ENCODE measurements at regions not wholly inside any gene's neighbourhood (a gene's known extent, or its start where the extent isn't known, plus 50 kb on each side); places are given as distances from the start of the nearest gene placed in this dataset.

- Histone ChIP-seq H3K27me3 (ENCODE audit: insufficient read depth) (no peaks in the 10 kb centered on the region), H3K36me3 (ENCODE audit: insufficient read depth) (no peaks in the 10 kb centered on the region), H3K9me2 (ENCODE audit: insufficient read depth) (no peaks in the 10 kb centered on the region), H4K20me1 (replicated peaks; ENCODE audit: insufficient read depth) (no peaks in the 10 kb centered on the region), H3F3A (replicated peaks; ENCODE audit: low read depth) (no peaks in the 10 kb centered on the region), H2AFZ (no peak overlapping the region), H3K4me1 (ENCODE audit: insufficient read depth) (0 out of 2 replicates have a peak, but pooled peaks cover 2% of the 10 kb centered on the region), H3K4me3 (no peak overlapping the region), H3K4me2 (no peak overlapping the region), H3K79me2 (replicated peaks; ENCODE audit: insufficient read depth) (no peaks in the 10 kb centered on the region), H3K27ac (ENCODE audit: low read depth) (no peak overlapping the region)
- Mint-ChIP-seq H3K4me3 (no peak overlapping the region), H3K27me3 (ENCODE audit: insufficient read depth, low read depth, poor library complexity) (no peaks in the 10 kb centered on the region), H3K4me1 (peaks cover 8% of the 10 kb centered on the region), H3K27ac (no peak overlapping the region), H3K36me3 (ENCODE audit: low read depth) (no peaks in the 10 kb centered on the region), H3K9me3 (no peaks in the 10 kb centered on the region)
- TF ChIP-seq CTCF (conservative IDR thresholded peaks at IDR 0.05; ENCODE audit: low read depth in 2 of 2) (no peak), EZH2 (IDR thresholded peaks at IDR 0.05; ENCODE audit: low read depth, unreplicated experiment) (no peak), ZNF114 (CRISPR knock-in tag; IDR thresholded peaks at IDR 0.05) (no peak), POLR2AphosphoS5 (IDR thresholded peaks at IDR 0.05; ENCODE audit: low read depth) (no peak), EZH2phosphoT487 (IDR thresholded peaks at IDR 0.05; ENCODE audit: unreplicated experiment) (no peak), JUNB (IDR thresholded peaks at IDR 0.05; ENCODE audit: unreplicated experiment) (no peak), CREB1 (CRISPR knock-in tag; IDR thresholded peaks at IDR 0.05; ENCODE audit: low read depth) (no peak), ZNF331 (CRISPR knock-in tag; IDR thresholded peaks at IDR 0.05; ENCODE audit: low read depth) (no peak), STAT1 (IDR thresholded peaks at IDR 0.05; ENCODE audit: unreplicated experiment) (no peak), NANOG (IDR thresholded peaks at IDR 0.05; ENCODE audit: borderline replicate concordance) (no peak)
- TF ChIP-seq, protein P1, sequence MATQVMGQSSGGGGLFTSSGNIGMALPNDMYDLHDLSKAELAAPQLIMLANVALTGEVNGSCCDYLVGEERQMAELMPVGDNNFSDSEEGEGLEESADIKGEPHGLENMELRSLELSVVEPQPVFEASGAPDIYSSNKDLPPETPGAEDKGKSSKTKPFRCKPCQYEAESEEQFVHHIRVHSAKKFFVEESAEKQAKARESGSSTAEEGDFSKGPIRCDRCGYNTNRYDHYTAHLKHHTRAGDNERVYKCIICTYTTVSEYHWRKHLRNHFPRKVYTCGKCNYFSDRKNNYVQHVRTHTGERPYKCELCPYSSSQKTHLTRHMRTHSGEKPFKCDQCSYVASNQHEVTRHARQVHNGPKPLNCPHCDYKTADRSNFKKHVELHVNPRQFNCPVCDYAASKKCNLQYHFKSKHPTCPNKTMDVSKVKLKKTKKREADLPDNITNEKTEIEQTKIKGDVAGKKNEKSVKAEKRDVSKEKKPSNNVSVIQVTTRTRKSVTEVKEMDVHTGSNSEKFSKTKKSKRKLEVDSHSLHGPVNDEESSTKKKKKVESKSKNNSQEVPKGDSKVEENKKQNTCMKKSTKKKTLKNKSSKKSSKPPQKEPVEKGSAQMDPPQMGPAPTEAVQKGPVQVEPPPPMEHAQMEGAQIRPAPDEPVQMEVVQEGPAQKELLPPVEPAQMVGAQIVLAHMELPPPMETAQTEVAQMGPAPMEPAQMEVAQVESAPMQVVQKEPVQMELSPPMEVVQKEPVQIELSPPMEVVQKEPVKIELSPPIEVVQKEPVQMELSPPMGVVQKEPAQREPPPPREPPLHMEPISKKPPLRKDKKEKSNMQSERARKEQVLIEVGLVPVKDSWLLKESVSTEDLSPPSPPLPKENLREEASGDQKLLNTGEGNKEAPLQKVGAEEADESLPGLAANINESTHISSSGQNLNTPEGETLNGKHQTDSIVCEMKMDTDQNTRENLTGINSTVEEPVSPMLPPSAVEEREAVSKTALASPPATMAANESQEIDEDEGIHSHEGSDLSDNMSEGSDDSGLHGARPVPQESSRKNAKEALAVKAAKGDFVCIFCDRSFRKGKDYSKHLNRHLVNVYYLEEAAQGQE (IDR thresholded peaks at IDR 0.05; ENCODE audit: unreplicated experiment), result no peak
- TF ChIP-seq, protein P2, sequence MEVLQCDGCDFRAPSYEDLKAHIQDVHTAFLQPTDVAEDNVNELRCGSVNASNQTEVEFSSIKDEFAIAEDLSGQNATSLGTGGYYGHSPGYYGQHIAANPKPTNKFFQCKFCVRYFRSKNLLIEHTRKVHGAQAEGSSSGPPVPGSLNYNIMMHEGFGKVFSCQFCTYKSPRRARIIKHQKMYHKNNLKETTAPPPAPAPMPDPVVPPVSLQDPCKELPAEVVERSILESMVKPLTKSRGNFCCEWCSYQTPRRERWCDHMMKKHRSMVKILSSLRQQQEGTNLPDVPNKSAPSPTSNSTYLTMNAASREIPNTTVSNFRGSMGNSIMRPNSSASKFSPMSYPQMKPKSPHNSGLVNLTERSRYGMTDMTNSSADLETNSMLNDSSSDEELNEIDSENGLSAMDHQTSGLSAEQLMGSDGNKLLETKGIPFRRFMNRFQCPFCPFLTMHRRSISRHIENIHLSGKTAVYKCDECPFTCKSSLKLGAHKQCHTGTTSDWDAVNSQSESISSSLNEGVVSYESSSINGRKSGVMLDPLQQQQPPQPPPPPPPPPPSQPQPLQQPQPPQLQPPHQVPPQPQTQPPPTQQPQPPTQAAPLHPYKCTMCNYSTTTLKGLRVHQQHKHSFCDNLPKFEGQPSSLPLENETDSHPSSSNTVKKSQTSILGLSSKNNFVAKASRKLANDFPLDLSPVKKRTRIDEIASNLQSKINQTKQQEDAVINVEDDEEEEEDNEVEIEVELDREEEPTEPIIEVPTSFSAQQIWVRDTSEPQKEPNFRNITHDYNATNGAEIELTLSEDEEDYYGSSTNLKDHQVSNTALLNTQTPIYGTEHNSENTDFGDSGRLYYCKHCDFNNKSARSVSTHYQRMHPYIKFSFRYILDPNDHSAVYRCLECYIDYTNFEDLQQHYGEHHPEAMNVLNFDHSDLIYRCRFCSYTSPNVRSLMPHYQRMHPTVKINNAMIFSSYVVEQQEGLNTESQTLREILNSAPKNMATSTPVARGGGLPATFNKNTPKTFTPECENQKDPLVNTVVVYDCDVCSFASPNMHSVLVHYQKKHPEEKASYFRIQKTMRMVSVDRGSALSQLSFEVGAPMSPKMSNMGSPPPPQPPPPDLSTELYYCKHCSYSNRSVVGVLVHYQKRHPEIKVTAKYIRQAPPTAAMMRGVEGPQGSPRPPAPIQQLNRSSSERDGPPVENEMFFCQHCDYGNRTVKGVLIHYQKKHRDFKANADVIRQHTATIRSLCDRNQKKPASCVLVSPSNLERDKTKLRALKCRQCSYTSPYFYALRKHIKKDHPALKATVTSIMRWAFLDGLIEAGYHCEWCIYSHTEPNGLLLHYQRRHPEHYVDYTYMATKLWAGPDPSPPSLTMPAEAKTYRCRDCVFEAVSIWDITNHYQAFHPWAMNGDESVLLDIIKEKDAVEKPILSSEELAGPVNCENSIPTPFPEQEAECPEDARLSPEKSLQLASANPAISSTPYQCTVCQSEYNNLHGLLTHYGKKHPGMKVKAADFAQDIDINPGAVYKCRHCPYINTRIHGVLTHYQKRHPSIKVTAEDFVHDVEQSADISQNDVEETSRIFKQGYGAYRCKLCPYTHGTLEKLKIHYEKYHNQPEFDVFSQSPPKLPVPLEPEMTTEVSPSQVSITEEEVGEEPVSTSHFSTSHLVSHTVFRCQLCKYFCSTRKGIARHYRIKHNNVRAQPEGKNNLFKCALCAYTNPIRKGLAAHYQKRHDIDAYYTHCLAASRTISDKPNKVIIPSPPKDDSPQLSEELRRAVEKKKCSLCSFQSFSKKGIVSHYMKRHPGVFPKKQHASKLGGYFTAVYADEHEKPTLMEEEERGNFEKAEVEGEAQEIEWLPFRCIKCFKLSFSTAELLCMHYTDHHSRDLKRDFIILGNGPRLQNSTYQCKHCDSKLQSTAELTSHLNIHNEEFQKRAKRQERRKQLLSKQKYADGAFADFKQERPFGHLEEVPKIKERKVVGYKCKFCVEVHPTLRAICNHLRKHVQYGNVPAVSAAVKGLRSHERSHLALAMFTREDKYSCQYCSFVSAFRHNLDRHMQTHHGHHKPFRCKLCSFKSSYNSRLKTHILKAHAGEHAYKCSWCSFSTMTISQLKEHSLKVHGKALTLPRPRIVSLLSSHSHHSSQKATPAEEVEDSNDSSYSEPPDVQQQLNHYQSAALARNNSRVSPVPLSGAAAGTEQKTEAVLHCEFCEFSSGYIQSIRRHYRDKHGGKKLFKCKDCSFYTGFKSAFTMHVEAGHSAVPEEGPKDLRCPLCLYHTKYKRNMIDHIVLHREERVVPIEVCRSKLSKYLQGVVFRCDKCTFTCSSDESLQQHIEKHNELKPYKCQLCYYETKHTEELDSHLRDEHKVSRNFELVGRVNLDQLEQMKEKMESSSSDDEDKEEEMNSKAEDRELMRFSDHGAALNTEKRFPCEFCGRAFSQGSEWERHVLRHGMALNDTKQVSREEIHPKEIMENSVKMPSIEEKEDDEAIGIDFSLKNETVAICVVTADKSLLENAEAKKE (CRISPR knock-in tag; IDR thresholded peaks at IDR 0.05), result no peak
- TF ChIP-seq, protein P3, sequence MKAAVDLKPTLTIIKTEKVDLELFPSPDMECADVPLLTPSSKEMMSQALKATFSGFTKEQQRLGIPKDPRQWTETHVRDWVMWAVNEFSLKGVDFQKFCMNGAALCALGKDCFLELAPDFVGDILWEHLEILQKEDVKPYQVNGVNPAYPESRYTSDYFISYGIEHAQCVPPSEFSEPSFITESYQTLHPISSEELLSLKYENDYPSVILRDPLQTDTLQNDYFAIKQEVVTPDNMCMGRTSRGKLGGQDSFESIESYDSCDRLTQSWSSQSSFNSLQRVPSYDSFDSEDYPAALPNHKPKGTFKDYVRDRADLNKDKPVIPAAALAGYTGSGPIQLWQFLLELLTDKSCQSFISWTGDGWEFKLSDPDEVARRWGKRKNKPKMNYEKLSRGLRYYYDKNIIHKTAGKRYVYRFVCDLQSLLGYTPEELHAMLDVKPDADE (IDR thresholded peaks at IDR 0.05), result no peak
- no peak for ATAC-seq
- DNase-seq (ENCODE audit: low spot score), result no peak
Measured at GRCh38 chrX:5042563-5042962, 1186.1 kb downstream of the NLGN4X start.
